ENCODE measurements at regions not wholly inside any gene's neighbourhood (a gene's known extent, or its start where the extent isn't known, plus 50 kb on each side); places are given as distances from the start of the nearest gene placed in this dataset.

- Histone ChIP-seq H3K4me3 (peak overlapping the region; percentile 87), H3K9me3 (ENCODE audit: low read depth, low read length) (no peaks in the 10 kb centered on the region), H3K27ac (peak overlapping the region; percentile 89), H3K9ac (ENCODE audit: insufficient read length) (peak overlapping the region; percentile 77), H3K36me3 (ENCODE audit: insufficient read depth, low read length) (peaks cover 6% of the 10 kb centered on the region; the same call in 1 of the 2 replicates)
- no peak for DNase-seq (ENCODE audit: low read depth, low spot score)
- TF ChIP-seq FOXP2 (optimal IDR thresholded peaks at IDR 0.05; ENCODE audit: control extremely low read depth, extremely low read length, insufficient read depth) (no peak), EZH2 (IDR thresholded peaks at IDR 0.05) (no peak), POLR2AphosphoS5 (IDR thresholded peaks at IDR 0.05; ENCODE audit: borderline replicate concordance, low read depth, low read length) (peak; percentile 58)
These were observed 595.1 kb upstream of the ZP4 start for GRCh38 chr1:238485912-238486209.

- peak overlapping the region; percentile 77 for H3K9ac ChIP-seq (ENCODE audit: insufficient read length)
- TF ChIP-seq EZH2 (IDR thresholded peaks at IDR 0.05) (no peak), POLR2AphosphoS5 (IDR thresholded peaks at IDR 0.05; ENCODE audit: borderline replicate concordance, low read depth, low read length) (peak; percentile 80), FOXP2 (optimal IDR thresholded peaks at IDR 0.05; ENCODE audit: control extremely low read depth, extremely low read length, insufficient read depth) (no peak)
- peak; percentile 66 for DNase-seq (ENCODE audit: low read depth, low spot score)
- H3K27ac ChIP-seq, result peak overlapping the region; percentile 89
- no peaks in the 10 kb centered on the region for H3K9me3 ChIP-seq (ENCODE audit: low read depth, low read length)
- H3K4me3 ChIP-seq, result peak overlapping the region; percentile 87
- peaks cover 6% of the 10 kb centered on the region; the same call in 1 of the 2 replicates for H3K36me3 ChIP-seq (ENCODE audit: insufficient read depth, low read length)
These were observed 594.6 kb upstream of the ZP4 start for GRCh38 chr1:238485057-238485911.

- Histone ChIP-seq H3K4me3 (peak overlapping the region; percentile 87), H3K36me3 (ENCODE audit: insufficient read depth, low read length) (peaks cover 6% of the 10 kb centered on the region; the same call in 1 of the 2 replicates), H3K9me3 (ENCODE audit: low read depth, low read length) (no peaks in the 10 kb centered on the region), H3K27ac (peak overlapping the region; percentile 89), H3K9ac (ENCODE audit: insufficient read length) (peak overlapping the region; percentile 77)
- no peak for TF ChIP-seq EZH2 (IDR thresholded peaks at IDR 0.05)
- DNase-seq (ENCODE audit: low read depth, low spot score), result no peak
These were observed 593.4 kb upstream of the ZP4 start for GRCh38 chr1:238484121-238484520.

GRCh38 chr1:238476841-238477240 lies 586.1 kb upstream of the ZP4 start:
- no peak overlapping the region; the same call in 1 of the 2 replicates for H3K27ac ChIP-seq
- no peak for DNase-seq (ENCODE audit: low read depth, low spot score)

GRCh38 chr1:238475712-238476111 lies 585.0 kb upstream of the ZP4 start:
- Histone ChIP-seq H3K9me3 (ENCODE audit: low read depth, low read length) (no peaks in the 10 kb centered on the region), H3K4me3 (peak overlapping the region; percentile 63), H3K36me3 (ENCODE audit: insufficient read depth, low read length) (no peaks in the 10 kb centered on the region), H3K9ac (ENCODE audit: insufficient read length) (no peak overlapping the region), H3K27ac (peak overlapping the region; percentile 70; the same call in 1 of the 2 replicates)
- TF ChIP-seq EZH2 (IDR thresholded peaks at IDR 0.05), result no peak
- no peak for TF ChIP-seq FOXP2 (optimal IDR thresholded peaks at IDR 0.05; ENCODE audit: control extremely low read depth, extremely low read length, insufficient read depth)
- TF ChIP-seq POLR2AphosphoS5 (IDR thresholded peaks at IDR 0.05; ENCODE audit: borderline replicate concordance, low read depth, low read length), result no peak
- DNase-seq (ENCODE audit: low read depth, low spot score), result no peak

More at GRCh38 chr1:238476841-238477240, 586.1 kb upstream of the ZP4 start:
- Histone ChIP-seq H3K4me3 (peak overlapping the region; percentile 63), H3K9me3 (ENCODE audit: low read depth, low read length) (no peaks in the 10 kb centered on the region), H3K9ac (ENCODE audit: insufficient read length) (no peak overlapping the region), H3K36me3 (ENCODE audit: insufficient read depth, low read length) (peaks cover 6% of the 10 kb centered on the region; the same call in 1 of the 2 replicates)
- TF ChIP-seq POLR2AphosphoS5 (IDR thresholded peaks at IDR 0.05; ENCODE audit: borderline replicate concordance, low read depth, low read length), result no peak
- TF ChIP-seq EZH2 (IDR thresholded peaks at IDR 0.05), result no peak
- TF ChIP-seq FOXP2 (optimal IDR thresholded peaks at IDR 0.05; ENCODE audit: control extremely low read depth, extremely low read length, insufficient read depth), result no peak

- Histone ChIP-seq H3K36me3 (ENCODE audit: insufficient read depth, low read length) (no peaks in the 10 kb centered on the region), H3K9me3 (ENCODE audit: low read depth, low read length) (no peaks in the 10 kb centered on the region)
These were observed 583.5 kb upstream of the ZP4 start for GRCh38 chr1:238474263-238474662.

GRCh38 chr1:238469146-238469631 lies 578.5 kb upstream of the ZP4 start:
- no peak for DNase-seq (ENCODE audit: low read depth, low spot score)
- no peaks in the 10 kb centered on the region for H3K9me3 ChIP-seq (ENCODE audit: low read depth, low read length)
- no peak overlapping the region for H3K27ac ChIP-seq
- TF ChIP-seq FOXP2 (optimal IDR thresholded peaks at IDR 0.05; ENCODE audit: control extremely low read depth, extremely low read length, insufficient read depth) (no peak), POLR2AphosphoS5 (IDR thresholded peaks at IDR 0.05; ENCODE audit: borderline replicate concordance, low read depth, low read length) (no peak)
- H3K36me3 ChIP-seq (ENCODE audit: insufficient read depth, low read length), result no peaks in the 10 kb centered on the region
- H3K9ac ChIP-seq (ENCODE audit: insufficient read length), result no peak overlapping the region
- H3K4me3 ChIP-seq, result no peak overlapping the region

More at GRCh38 chr1:238474263-238474662, 583.5 kb upstream of the ZP4 start:
- no peak overlapping the region for H3K27ac ChIP-seq
- no peak overlapping the region for H3K4me3 ChIP-seq
- no peak overlapping the region for H3K9ac ChIP-seq (ENCODE audit: insufficient read length)
- no peak for DNase-seq (ENCODE audit: low read depth, low spot score)
- TF ChIP-seq FOXP2 (optimal IDR thresholded peaks at IDR 0.05; ENCODE audit: control extremely low read depth, extremely low read length, insufficient read depth) (no peak), EZH2 (IDR thresholded peaks at IDR 0.05) (no peak), POLR2AphosphoS5 (IDR thresholded peaks at IDR 0.05; ENCODE audit: borderline replicate concordance, low read depth, low read length) (no peak)

GRCh38 chr1:238468068-238468467 lies 577.3 kb upstream of the ZP4 start:
- no peaks in the 10 kb centered on the region for H3K9me3 ChIP-seq (ENCODE audit: low read depth, low read length)
- DNase-seq (ENCODE audit: low read depth, low spot score), result no peak
- H3K36me3 ChIP-seq (ENCODE audit: insufficient read depth, low read length), result no peaks in the 10 kb centered on the region
- H3K27ac ChIP-seq, result no peak overlapping the region
- H3K9ac ChIP-seq (ENCODE audit: insufficient read length), result no peak overlapping the region
- H3K4me3 ChIP-seq, result no peak overlapping the region
- no peak for TF ChIP-seq POLR2AphosphoS5 (IDR thresholded peaks at IDR 0.05; ENCODE audit: borderline replicate concordance, low read depth, low read length)
- no peak for TF ChIP-seq EZH2 (IDR thresholded peaks at IDR 0.05)
- no peak for TF ChIP-seq FOXP2 (optimal IDR thresholded peaks at IDR 0.05; ENCODE audit: control extremely low read depth, extremely low read length, insufficient read depth)

Measured in SK-N-MC (cell line).